Activated T-helper 1 cell treated with anti-CD3 and anti-CD28 coated beads, Interleukin-12 subunit alpha, Interleukin-12 subunit beta, Interleukin-2, Interleukin-4 antibody, amounts not matched to agents 30 ng/mL and 10 ng/mL and 1 ng/mL, durations not matched to agents 14 hours and 24 hours and 36 hours (primary cell): ENCODE measurements at regions not wholly inside any gene's neighbourhood (a gene's known extent, or its start where the extent isn't known, plus 50 kb on each side); places are given as distances from the start of the nearest gene placed in this dataset.
"Not testable (repeated sequence)": the region's sequence is repeated elsewhere in the genome, so short reads cannot be mapped to it uniquely, and the experiment has no call there.

Experiments used
- DNase-seq: peaks from one replicate; pipeline ENCODE4 v3.0.0; 2021; ENCODE audit warnings: low spot score
- H3K27ac Mint-ChIP-seq: one replicate; pipeline ENCODE4 v1.8.0; 2021; ENCODE audit warnings: mild to moderate bottlenecking, mixed read lengths
- H3K27me3 Mint-ChIP-seq: one replicate; pipeline ENCODE4 v1.8.0; 2022; ENCODE audit warnings: mild to moderate bottlenecking, moderate library complexity, mixed read lengths; ENCODE audit not compliant: insufficient read depth
- H3K36me3 Mint-ChIP-seq: one replicate; pipeline ENCODE4 v1.8.0; 2021; ENCODE audit warnings: low read depth, mixed read lengths
- H3K4me1 Mint-ChIP-seq: one replicate; pipeline ENCODE4 v1.8.0; 2021; ENCODE audit warnings: low read depth, mixed read lengths
- H3K4me3 Mint-ChIP-seq: one replicate; pipeline ENCODE4 v1.8.0; 2021; ENCODE audit warnings: mild to moderate bottlenecking, moderate library complexity, mixed read lengths
- H3K9me3 Mint-ChIP-seq: one replicate; pipeline ENCODE4 v1.8.0; 2021; ENCODE audit warnings: mixed read lengths
- intact Hi-C: fragments of 100-400 bp; cut with micrococcal nuclease; formaldehyde crosslinking; loops from one replicate; pipeline ENCODE4 v1.15.1; 2024

GRCh38 chr13:81031996-81032395, 691.1 kb upstream of the SPRY2 start:
- Mint-ChIP-seq H3K4me3 (no peak overlapping the region), H3K9me3 (peaks cover 5% of the 10 kb centered on the region)

GRCh38 chr13:81025091-81025490, 684.2 kb upstream of the SPRY2 start:
- Mint-ChIP-seq H3K27me3 (no peaks in the 10 kb centered on the region), H3K36me3 (no peaks in the 10 kb centered on the region), H3K4me3 (no peak overlapping the region), H3K4me1 (no peaks in the 10 kb centered on the region), H3K27ac (no peak overlapping the region), H3K9me3 (peaks cover 5% of the 10 kb centered on the region)
- DNase-seq: no peak
- intact Hi-C loops: no loop called here

More at GRCh38 chr13:81031996-81032395, 691.1 kb upstream of the SPRY2 start:
- Mint-ChIP-seq H3K4me1 (no peaks in the 10 kb centered on the region), H3K27ac (no peak overlapping the region), H3K27me3 (no peaks in the 10 kb centered on the region), H3K36me3 (no peaks in the 10 kb centered on the region)
- intact Hi-C loops: no loop called here
- no peak for DNase-seq

DNA sequence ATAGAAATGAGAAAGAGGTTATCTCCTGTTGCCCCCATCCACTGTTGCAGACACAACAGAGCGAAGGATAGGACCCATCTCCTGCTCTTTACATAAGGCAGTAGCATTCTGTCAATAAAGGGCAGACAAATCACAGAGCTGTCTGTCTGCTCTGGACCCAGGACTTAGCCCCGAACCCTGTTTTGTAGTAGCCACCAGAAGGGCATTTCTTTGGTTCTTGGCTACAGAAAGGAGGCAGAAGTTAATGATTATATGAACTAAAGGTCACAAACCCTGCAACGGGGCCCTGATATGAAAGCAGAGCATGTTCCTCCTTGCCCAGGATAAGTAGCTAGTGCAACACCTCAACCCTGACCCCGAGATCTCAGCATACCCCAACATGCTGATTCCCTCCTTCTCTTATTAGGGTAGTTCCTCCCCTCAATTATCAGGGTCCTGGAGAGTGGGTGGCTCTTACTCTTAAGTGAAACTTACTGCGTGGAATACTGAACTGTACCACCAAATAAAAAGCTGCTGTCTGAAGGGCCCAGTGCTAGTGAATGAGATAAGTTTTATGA, 680.4 kb upstream of the SPRY2 start:
- intact Hi-C loops: no loop called here
- Mint-ChIP-seq H3K27ac (no peak overlapping the region), H3K27me3 (no peaks in the 10 kb centered on the region), H3K4me3 (no peak overlapping the region), H3K36me3 (no peaks in the 10 kb centered on the region), H3K9me3 (no peaks in the 10 kb centered on the region), H3K4me1 (no peaks in the 10 kb centered on the region)
- no peak for DNase-seq

- Mint-ChIP-seq H3K36me3 (no peaks in the 10 kb centered on the region), H3K27me3 (no peaks in the 10 kb centered on the region), H3K4me1 (no peaks in the 10 kb centered on the region), H3K4me3 (no peak overlapping the region), H3K27ac (no peak overlapping the region), H3K9me3 (no peaks in the 10 kb centered on the region)
- no peak for DNase-seq
- intact Hi-C loops: no loop called here
Measured at GRCh38 chr13:81020010-81020409, 679.1 kb upstream of the SPRY2 start.

GRCh38 chr13:81018936-81019335, 678.0 kb upstream of the SPRY2 start:
- H3K4me1 Mint-ChIP-seq: no peaks in the 10 kb centered on the region
- no peaks in the 10 kb centered on the region for H3K9me3 Mint-ChIP-seq
- H3K36me3 Mint-ChIP-seq: no peaks in the 10 kb centered on the region
- intact Hi-C loops: no loop called here
- no peak for DNase-seq
- H3K27ac Mint-ChIP-seq: no peak overlapping the region
- H3K27me3 Mint-ChIP-seq: no peaks in the 10 kb centered on the region
- no peak overlapping the region for H3K4me3 Mint-ChIP-seq

GRCh38 chr13:81017513-81018152, 676.7 kb upstream of the SPRY2 start:
- no peaks in the 10 kb centered on the region for H3K9me3 Mint-ChIP-seq
- H3K4me3 Mint-ChIP-seq: no peak overlapping the region
- H3K27me3 Mint-ChIP-seq: no peaks in the 10 kb centered on the region
- DNase-seq: no peak
- intact Hi-C loops: loop anchor here (1.0 to 2.0 kb wide), 2 partner anchors 38 to 675 kb away; no protein-coding TSS in a partner anchor
- H3K27ac Mint-ChIP-seq: no peak overlapping the region
- H3K4me1 Mint-ChIP-seq: no peaks in the 10 kb centered on the region
- H3K36me3 Mint-ChIP-seq: no peaks in the 10 kb centered on the region

GRCh38 chr13:81012031-81012430, 671.1 kb upstream of the SPRY2 start:
- intact Hi-C loops: no loop called here
- H3K27me3 Mint-ChIP-seq: no peaks in the 10 kb centered on the region
- no peak for DNase-seq
- H3K4me1 Mint-ChIP-seq: no peaks in the 10 kb centered on the region
- peaks cover 21% of the 10 kb centered on the region for H3K9me3 Mint-ChIP-seq
- no peak overlapping the region for H3K27ac Mint-ChIP-seq
- H3K4me3 Mint-ChIP-seq: no peak overlapping the region
- no peaks in the 10 kb centered on the region for H3K36me3 Mint-ChIP-seq

- intact Hi-C loops: no loop called here
- no peak overlapping the region for H3K27ac Mint-ChIP-seq
- no peak for DNase-seq
- H3K9me3 Mint-ChIP-seq: no peaks in the 10 kb centered on the region
- H3K27me3 Mint-ChIP-seq: no peaks in the 10 kb centered on the region
- H3K4me1 Mint-ChIP-seq: no peaks in the 10 kb centered on the region
- no peak overlapping the region for H3K4me3 Mint-ChIP-seq
- H3K36me3 Mint-ChIP-seq: no peaks in the 10 kb centered on the region
Measured at GRCh38 chr13:81001828-81002385, 661.0 kb upstream of the SPRY2 start.

GRCh38 chr13:80998603-80999002, 657.7 kb upstream of the SPRY2 start:
- H3K4me1 Mint-ChIP-seq, intact Hi-C loops, H3K9me3 Mint-ChIP-seq, H3K36me3 Mint-ChIP-seq, DNase-seq, H3K4me3 Mint-ChIP-seq, H3K27me3 Mint-ChIP-seq, H3K27ac Mint-ChIP-seq: not testable (repeated sequence)

DNA sequence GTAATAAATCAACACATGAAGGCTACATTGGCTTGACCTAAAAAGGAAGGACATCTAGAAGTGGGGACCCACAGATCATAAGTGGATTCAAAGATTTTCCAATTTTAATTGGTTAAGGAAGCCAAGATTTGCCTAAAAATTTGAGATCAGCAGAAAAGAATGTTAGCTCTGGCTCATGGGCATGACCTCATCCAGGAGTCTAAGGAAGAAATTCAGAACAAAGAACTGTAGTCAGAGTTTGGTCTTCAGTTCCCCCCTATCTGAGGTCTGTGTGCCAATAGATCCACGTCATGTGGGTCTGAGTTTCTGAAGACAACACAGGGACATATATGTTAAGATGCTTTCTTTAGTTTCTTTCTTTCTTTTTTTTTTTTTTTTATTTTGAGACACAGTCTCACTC, 648.8 kb upstream of the SPRY2 start:
- intact Hi-C loops: no loop called here
- no peak overlapping the region for H3K4me3 Mint-ChIP-seq
- no peaks in the 10 kb centered on the region for H3K9me3 Mint-ChIP-seq
- no peaks in the 10 kb centered on the region for H3K4me1 Mint-ChIP-seq
- DNase-seq: no peak
- H3K36me3 Mint-ChIP-seq: no peaks in the 10 kb centered on the region
- H3K27me3 Mint-ChIP-seq: no peaks in the 10 kb centered on the region
- H3K27ac Mint-ChIP-seq: no peak overlapping the region

- H3K4me3 Mint-ChIP-seq: no peak overlapping the region
- no peaks in the 10 kb centered on the region for H3K9me3 Mint-ChIP-seq
- no peaks in the 10 kb centered on the region for H3K27me3 Mint-ChIP-seq
- H3K36me3 Mint-ChIP-seq: no peaks in the 10 kb centered on the region
- no peaks in the 10 kb centered on the region for H3K4me1 Mint-ChIP-seq
- intact Hi-C loops: no loop called here
- H3K27ac Mint-ChIP-seq: no peak overlapping the region
- DNase-seq: no peak
Measured at GRCh38 chr13:80989241-80989640, 648.3 kb upstream of the SPRY2 start.

DNA sequence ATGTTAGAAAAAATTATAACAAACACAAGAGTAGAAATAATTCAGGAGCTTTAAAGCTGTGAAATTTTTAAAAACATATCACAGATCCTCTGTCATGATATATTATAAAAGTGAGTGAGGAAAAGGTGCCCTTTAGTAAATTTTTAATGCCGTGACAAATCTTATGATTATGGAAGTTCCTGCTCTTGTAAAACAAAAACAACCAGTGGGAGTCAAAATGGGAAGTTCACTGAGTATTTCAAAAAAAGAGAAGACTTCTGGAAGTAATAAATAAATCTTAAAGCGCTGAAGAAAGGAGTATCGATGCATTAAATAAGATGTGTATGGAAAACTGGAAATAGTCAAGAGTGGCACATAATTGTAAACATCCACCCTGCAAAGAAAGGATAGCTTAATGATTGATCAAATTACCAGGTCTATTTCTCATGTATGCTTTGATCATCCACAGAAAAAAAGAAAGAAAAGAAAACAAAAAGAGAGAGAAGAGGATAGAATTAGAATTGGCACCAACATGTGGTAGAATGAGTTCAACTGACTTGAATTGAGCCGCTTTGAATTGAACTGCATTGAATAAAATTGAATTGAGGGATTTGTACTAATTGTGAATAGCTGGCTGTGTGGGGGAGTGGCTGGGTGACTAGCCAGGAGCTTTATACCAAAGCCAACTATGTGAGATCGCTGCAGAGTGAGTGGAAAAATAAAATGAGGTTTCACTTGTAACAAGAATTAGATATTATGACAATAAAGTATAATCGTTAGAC, 647.6 kb upstream of the SPRY2 start:
- no peak for DNase-seq
- Mint-ChIP-seq H3K27ac (no peak overlapping the region), H3K27me3 (no peaks in the 10 kb centered on the region), H3K36me3 (no peaks in the 10 kb centered on the region), H3K9me3 (no peaks in the 10 kb centered on the region), H3K4me3 (no peak overlapping the region), H3K4me1 (no peaks in the 10 kb centered on the region)
- intact Hi-C loops: no loop called here

DNA sequence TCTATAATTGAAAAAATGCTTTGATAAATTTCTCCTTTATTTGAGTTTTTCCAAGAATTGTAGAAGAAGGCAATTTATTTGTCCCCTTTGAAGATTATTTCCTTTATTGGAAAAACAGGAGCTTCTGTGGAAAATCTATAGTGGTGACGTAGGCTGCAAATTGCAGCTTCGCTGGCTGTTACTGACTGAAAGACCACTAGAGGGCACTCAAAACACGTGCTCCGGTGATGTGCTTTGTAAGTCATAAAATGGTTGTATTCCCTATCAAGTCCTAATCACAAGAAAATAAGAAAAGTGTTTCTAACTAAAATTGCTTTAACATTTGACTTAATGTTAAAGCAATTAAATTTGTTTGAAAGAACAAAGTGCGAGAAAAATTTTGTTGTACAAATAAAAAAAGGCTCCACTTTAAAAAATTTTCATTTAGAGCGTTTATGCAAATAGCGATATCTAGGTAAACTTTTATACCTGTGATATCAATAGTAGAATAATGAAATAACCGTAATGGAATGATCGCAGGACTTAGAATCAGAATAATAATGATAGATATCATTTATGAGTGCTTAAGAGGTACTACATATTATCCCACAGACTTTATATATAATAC, 638.2 kb upstream of the SPRY2 start:
- Mint-ChIP-seq H3K4me3 (no peak overlapping the region), H3K4me1 (no peaks in the 10 kb centered on the region), H3K9me3 (no peaks in the 10 kb centered on the region), H3K27me3 (no peaks in the 10 kb centered on the region), H3K27ac (no peak overlapping the region), H3K36me3 (no peaks in the 10 kb centered on the region)
- no peak for DNase-seq
- intact Hi-C loops: loop anchor here (1.0 kb wide), 1 partner anchor 38 kb away; no protein-coding TSS in a partner anchor
